SK-N-SH (cell line): ENCODE measurements at regions not wholly inside any gene's neighbourhood (a gene's known extent, or its start where the extent isn't known, plus 50 kb on each side); places are given as distances from the start of the nearest gene placed in this dataset.

Experiments
- CTCF ChIA-PET: fragments of 300-600, 350-600 bp; formaldehyde crosslinking; extraction: SDS; loops from one replicate; lab custom pipeline; 2021; lab: Yijun Ruan, JAX
- POLR2A ChIA-PET: fragments of 350-600 bp; sonication (Branson Sonifier 250); formaldehyde crosslinking; extraction: SDS; loops from one replicate; lab custom pipeline; 2020; ENCODE audit warnings: antibody characterized with exemption, inconsistent platforms; lab: Yijun Ruan, JAX
- DNase-seq: peaks from one replicate; pipeline ENCODE4 v3.0.0; 2012
- H2AFZ ChIP-seq: fragments of 200-600 bp; sonication (generic); 2 replicates; pipeline ENCODE4 v1.8.1; 2016; ENCODE audit warnings: antibody characterized with exemption, mild to moderate bottlenecking, low read depth
- H3F3A ChIP-seq: fragments of 200-600 bp; sonication (generic); replicated peaks from 2 replicates; pipeline ENCODE3; 2016; ENCODE audit warnings: antibody characterized with exemption, mild to moderate bottlenecking; ENCODE audit not compliant: insufficient read depth
- H3K27ac ChIP-seq, 2 experiments: fragments of 200-500 bp in 1 of 2; fragments of 200-600 bp in 1 of 2; sonication (Bioruptor generic) in 1 of 2; sonication (generic), shearing (Covaris generic) in 1 of 2; 2 replicates each; pipeline versions ENCODE4 v1.5.1 to v1.6.1; 2014 to 2016; ENCODE audit warnings: low read depth in 2 of 2, inconsistent platforms in 1 of 2, low read length in 1 of 2, mild to moderate bottlenecking in 1 of 2, mixed read lengths in 1 of 2
- H3K27me3 ChIP-seq: fragments of 200-600 bp; sonication (generic), shearing (Covaris generic); 2 replicates; pipeline ENCODE4 v1.6.1; 2016; ENCODE audit warnings: mixed run types; ENCODE audit not compliant: insufficient read depth
- H3K36me3 ChIP-seq, 2 experiments: fragments of 200-500 bp in 1 of 2; fragments of 200-600 bp in 1 of 2; sonication (Bioruptor generic) in 1 of 2; sonication (generic) in 1 of 2; replicated peaks in 1 of 2; 2 replicates each; pipeline versions ENCODE3 to v1.5.1; 2014 to 2016; ENCODE audit warnings: low read length in 1 of 2, mild to moderate bottlenecking in 1 of 2; ENCODE audit not compliant: insufficient read depth in 2 of 2, control insufficient read depth in 1 of 2
- H3K4me1 ChIP-seq, 2 experiments: fragments of 200-500 bp in 1 of 2; fragments of 200-600 bp in 1 of 2; sonication (Bioruptor generic) in 1 of 2; sonication (generic), shearing (Covaris generic) in 1 of 2; 2 replicates each; pipeline versions ENCODE4 v1.5.1 to v1.6.1; 2014 to 2016; ENCODE audit warnings: low read depth in 1 of 2, low read length in 1 of 2, mixed run types in 1 of 2; ENCODE audit not compliant: insufficient read depth in 2 of 2, control insufficient read depth in 1 of 2
- H3K4me2 ChIP-seq: fragments of 200-600 bp; sonication (generic), shearing (Covaris generic); 2 replicates; pipeline ENCODE4 v1.6.1; 2017; ENCODE audit warnings: mixed run types
- H3K4me3 ChIP-seq, 2 experiments: fragments of 200-500 bp in 1 of 2; fragments of 200-600 bp in 1 of 2; sonication (Bioruptor generic) in 1 of 2; sonication (generic), shearing (Covaris generic) in 1 of 2; 2 replicates each; pipeline versions ENCODE4 v1.5.1 to v1.8.1; 2014 to 2016; ENCODE audit warnings: low read depth in 2 of 2, inconsistent platforms in 1 of 2, low read length in 1 of 2, mild to moderate bottlenecking in 1 of 2, mixed read lengths in 1 of 2, moderate library complexity in 1 of 2
- H3K79me2 ChIP-seq: fragments of 200-600 bp; sonication (generic); 2 replicates; pipeline ENCODE4 v1.8.1; 2017; ENCODE audit warnings: mild to moderate bottlenecking; ENCODE audit not compliant: insufficient read depth
- H3K9ac ChIP-seq: fragments of 200-600 bp; sonication (generic); 2 replicates; pipeline ENCODE4 v1.6.1; 2017; ENCODE audit warnings: mixed run types
- H3K9me2 ChIP-seq: fragments of 200-600 bp; sonication (generic); 2 replicates; pipeline ENCODE4 v1.6.1; 2017; ENCODE audit warnings: mixed run types
- H3K9me3 ChIP-seq: fragments of 200-600 bp; sonication (generic); 2 replicates; pipeline ENCODE4 v1.6.1; 2017; ENCODE audit warnings: mixed run types, mild to moderate bottlenecking, moderate library complexity
- H4K20me1 ChIP-seq: fragments of 200-600 bp; sonication (generic); 2 replicates; pipeline ENCODE4 v1.6.1; 2017; ENCODE audit warnings: mild to moderate bottlenecking, mixed run types; ENCODE audit not compliant: insufficient read depth
- ELF1 ChIP-seq: IDR thresholded peaks from 2 replicates; pipeline ENCODE4 v1.4.0; 2012
- EP300 ChIP-seq, 2 experiments: IDR thresholded peaks; 2 replicates each; pipeline versions ENCODE4 v1.4.0 to v1.6.1; 2012; ENCODE audit warnings: borderline replicate concordance in 1 of 2, low read depth in 1 of 2, low read length in 1 of 2
- FOSL2 ChIP-seq: IDR thresholded peaks from 2 replicates; pipeline ENCODE4 v1.4.0; 2012; ENCODE audit warnings: low read depth, mild to moderate bottlenecking, moderate library complexity, borderline replicate concordance
- GATA2 ChIP-seq: sonication (generic); formaldehyde crosslinking; IDR thresholded peaks from 2 replicates; pipeline ENCODE4 v1.5.0; 2020; ENCODE audit warnings: mild to moderate bottlenecking, missing genetic modification reagents
- NRF1 ChIP-seq: IDR thresholded peaks from 2 replicates; pipeline ENCODE4 v1.6.1; 2012; ENCODE audit warnings: low read depth, mild to moderate bottlenecking, low read length
- PBX3 ChIP-seq: IDR thresholded peaks from 2 replicates; pipeline ENCODE4; 2012
- RCOR1 ChIP-seq: fragments of 150-350 bp; IDR thresholded peaks from 2 replicates; pipeline ENCODE4 v1.6.1; 2017; ENCODE audit warnings: antibody characterized with exemption, low read length
- RFX5 ChIP-seq: IDR thresholded peaks from 2 replicates; pipeline ENCODE4 v1.6.1; 2012; ENCODE audit warnings: mild to moderate bottlenecking, improper control_type of control experiment, low read length
- RXRA ChIP-seq: IDR thresholded peaks from 2 replicates; pipeline ENCODE4 v1.4.0; 2012; ENCODE audit warnings: low read depth, mild to moderate bottlenecking, borderline replicate concordance
- TAF1 ChIP-seq: IDR thresholded peaks from 2 replicates; pipeline ENCODE4 v1.6.1; 2012; ENCODE audit warnings: low read depth, mild to moderate bottlenecking, low read length, moderate library complexity, borderline replicate concordance
- TCF12 ChIP-seq: IDR thresholded peaks from 2 replicates; pipeline ENCODE4 v1.4.0; 2012
- TEAD4 ChIP-seq: IDR thresholded peaks from 2 replicates; pipeline ENCODE4 v1.4.0; 2012; ENCODE audit warnings: mild to moderate bottlenecking, borderline replicate concordance; ENCODE audit not compliant: insufficient read depth
- USF2 ChIP-seq: fragments of 150-350 bp; IDR thresholded peaks from 2 replicates; pipeline ENCODE4 v1.6.1; 2017; ENCODE audit warnings: antibody characterized with exemption, low read length, low read depth, borderline replicate concordance
- WGBS: methylation state at CpG from one replicate; pipeline ENCODE4 v1.1.6; 2017; ENCODE audit warnings: low lambda C conversion rate; 5-methylcytosine and 5-hydroxymethylcytosine counted together
- TF ChIP-seq, protein P1 (sequence below): IDR thresholded peaks from 2 replicates; pipeline ENCODE4 v1.4.0; 2012; ENCODE audit warnings: low read depth, borderline replicate concordance
- TF ChIP-seq, protein P2 (sequence below): IDR thresholded peaks from 2 replicates; pipeline ENCODE4 v1.6.1; 2012; ENCODE audit warnings: mild to moderate bottlenecking, low read depth, low read length, moderate library complexity

DNA sequence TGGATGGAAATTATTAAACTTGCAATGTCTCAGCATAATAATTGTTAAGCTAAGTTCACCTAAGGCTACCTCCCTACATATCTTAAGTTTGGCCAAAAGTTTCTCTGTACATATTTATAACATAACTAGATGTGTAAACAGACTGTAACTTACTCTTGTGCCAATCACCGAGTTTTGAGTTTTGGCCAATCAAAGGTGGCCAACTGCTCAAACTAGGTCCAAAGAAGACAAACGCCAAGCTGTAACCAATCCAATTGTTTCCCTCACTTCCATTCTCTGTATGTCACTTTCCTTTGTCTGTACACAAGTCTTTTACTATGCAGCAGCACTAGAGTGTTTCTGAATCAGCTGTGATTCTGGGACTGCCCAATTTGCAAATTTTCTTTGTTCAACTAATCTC, 197.8 kb downstream of the LYPLAL1 start:
- no peak for TF ChIP-seq PBX3
- TF ChIP-seq USF2: no peak
- TF ChIP-seq RCOR1: no peak
- no peak for TF ChIP-seq TCF12
- TF ChIP-seq FOSL2: no peak
- TF ChIP-seq, protein P1, sequence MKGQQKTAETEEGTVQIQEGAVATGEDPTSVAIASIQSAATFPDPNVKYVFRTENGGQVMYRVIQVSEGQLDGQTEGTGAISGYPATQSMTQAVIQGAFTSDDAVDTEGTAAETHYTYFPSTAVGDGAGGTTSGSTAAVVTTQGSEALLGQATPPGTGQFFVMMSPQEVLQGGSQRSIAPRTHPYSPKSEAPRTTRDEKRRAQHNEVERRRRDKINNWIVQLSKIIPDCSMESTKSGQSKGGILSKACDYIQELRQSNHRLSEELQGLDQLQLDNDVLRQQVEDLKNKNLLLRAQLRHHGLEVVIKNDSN: no peak
- TF ChIP-seq, protein P2, sequence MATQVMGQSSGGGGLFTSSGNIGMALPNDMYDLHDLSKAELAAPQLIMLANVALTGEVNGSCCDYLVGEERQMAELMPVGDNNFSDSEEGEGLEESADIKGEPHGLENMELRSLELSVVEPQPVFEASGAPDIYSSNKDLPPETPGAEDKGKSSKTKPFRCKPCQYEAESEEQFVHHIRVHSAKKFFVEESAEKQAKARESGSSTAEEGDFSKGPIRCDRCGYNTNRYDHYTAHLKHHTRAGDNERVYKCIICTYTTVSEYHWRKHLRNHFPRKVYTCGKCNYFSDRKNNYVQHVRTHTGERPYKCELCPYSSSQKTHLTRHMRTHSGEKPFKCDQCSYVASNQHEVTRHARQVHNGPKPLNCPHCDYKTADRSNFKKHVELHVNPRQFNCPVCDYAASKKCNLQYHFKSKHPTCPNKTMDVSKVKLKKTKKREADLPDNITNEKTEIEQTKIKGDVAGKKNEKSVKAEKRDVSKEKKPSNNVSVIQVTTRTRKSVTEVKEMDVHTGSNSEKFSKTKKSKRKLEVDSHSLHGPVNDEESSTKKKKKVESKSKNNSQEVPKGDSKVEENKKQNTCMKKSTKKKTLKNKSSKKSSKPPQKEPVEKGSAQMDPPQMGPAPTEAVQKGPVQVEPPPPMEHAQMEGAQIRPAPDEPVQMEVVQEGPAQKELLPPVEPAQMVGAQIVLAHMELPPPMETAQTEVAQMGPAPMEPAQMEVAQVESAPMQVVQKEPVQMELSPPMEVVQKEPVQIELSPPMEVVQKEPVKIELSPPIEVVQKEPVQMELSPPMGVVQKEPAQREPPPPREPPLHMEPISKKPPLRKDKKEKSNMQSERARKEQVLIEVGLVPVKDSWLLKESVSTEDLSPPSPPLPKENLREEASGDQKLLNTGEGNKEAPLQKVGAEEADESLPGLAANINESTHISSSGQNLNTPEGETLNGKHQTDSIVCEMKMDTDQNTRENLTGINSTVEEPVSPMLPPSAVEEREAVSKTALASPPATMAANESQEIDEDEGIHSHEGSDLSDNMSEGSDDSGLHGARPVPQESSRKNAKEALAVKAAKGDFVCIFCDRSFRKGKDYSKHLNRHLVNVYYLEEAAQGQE: no peak
- no peaks in the 10 kb centered on the region for H3K9me3 ChIP-seq
- WGBS: 92% methylated on average over 2 of the region's 2 CpGs
- no peak overlapping the region for H3K9ac ChIP-seq
- DNase-seq: no peak
- no peaks in the 10 kb centered on the region for H4K20me1 ChIP-seq
- no peaks in the 10 kb centered on the region for H3K27me3 ChIP-seq
- no peak overlapping the region for H2AFZ ChIP-seq
- CTCF ChIA-PET: interaction anchor here (2.0 kb wide), 1 partner anchor 21 kb away, joined by 4 read pairs; no protein-coding TSS in a partner anchor
- POLR2A ChIA-PET: no interaction called here
- no peaks in the 10 kb centered on the region for H3K36me3 ChIP-seq
- H3K4me3 ChIP-seq: no peak overlapping the region
- no peaks in the 10 kb centered on the region for H3F3A ChIP-seq
- no peaks in the 10 kb centered on the region for H3K79me2 ChIP-seq
- H3K9me2 ChIP-seq: no peaks in the 10 kb centered on the region
- H3K4me1 ChIP-seq: peaks cover 0 to 14% of the 10 kb centered on the region in 2 experiments; a peak in 3 of 4 replicates
- no peak overlapping the region for H3K4me2 ChIP-seq
- H3K27ac ChIP-seq: no peak overlapping the region

- TF ChIP-seq EP300 (IDR thresholded peaks at IDR 0.05; ENCODE audit: borderline replicate concordance in 1 of 2, low read depth in 1 of 2, low read length in 1 of 2) (no peak), PBX3 (no peak), RCOR1 (no peak), RFX5 (no peak), ELF1 (no peak), RXRA (no peak), GATA2 (CRISPR knock-in tag) (no peak), TAF1 (no peak), TCF12 (no peak), NRF1 (no peak), TEAD4 (no peak)
- TF ChIP-seq, protein P2: no peak
- TF ChIP-seq, all 33 proteins: peak for 0
- H3K9me2 ChIP-seq: no peaks in the 10 kb centered on the region
- H3K27me3 ChIP-seq: no peaks in the 10 kb centered on the region
- no peak overlapping the region for H3K4me3 ChIP-seq
- no peaks in the 10 kb centered on the region for H3K36me3 ChIP-seq
- no peak overlapping the region for H3K4me2 ChIP-seq
- POLR2A ChIA-PET: no interaction called here
- H3K9ac ChIP-seq: no peak overlapping the region
- H3K79me2 ChIP-seq: no peaks in the 10 kb centered on the region
- CTCF ChIA-PET: interaction anchor here (0.7 kb wide), 1 partner anchor 104 kb away, joined by 3 read pairs; no protein-coding TSS in a partner anchor
- no peak overlapping the region for H3K27ac ChIP-seq
- no peaks in the 10 kb centered on the region for H3K4me1 ChIP-seq
- DNase-seq: no peak
- no peaks in the 10 kb centered on the region for H3F3A ChIP-seq
- H2AFZ ChIP-seq: no peak overlapping the region
- H4K20me1 ChIP-seq: no peaks in the 10 kb centered on the region
- 84% methylated on average over 3 of the region's 3 CpGs for WGBS
- H3K9me3 ChIP-seq: no peaks in the 10 kb centered on the region
Measured at GRCh38 chr1:219367496-219367895, 193.8 kb downstream of the LYPLAL1 start.
